T-cell (primary cell): ENCODE measurements at regions not wholly inside any gene's neighbourhood (a gene's known extent, or its start where the extent isn't known, plus 50 kb on each side); places are given as distances from the start of the nearest gene placed in this dataset.

ENCODE experiments used
- ATAC-seq, 4 experiments: fragments of 200-7000 bp in 3 of 4; fragments of 150-1000 bp in 1 of 4; cut with Tn5 transposase; replicated peaks in 1 of 4; 1 replicate in 3 of 4; 2 replicates in 1 of 4; pipeline ENCODE4 v1.10.0; 2021; ENCODE audit warnings: moderate library complexity in 3 of 4, mild to moderate bottlenecking in 2 of 4, moderate number of reproducible peaks in 1 of 4
- CTCF ChIA-PET, 2 donors: fragments of 300-600 bp; sonication (Branson Sonifier 250); formaldehyde crosslinking; loops; one replicate each; lab custom pipeline; 2022; ENCODE audit warnings: antibody characterized with exemption in 2 of 2; lab: Charles Lee
- POLR2A ChIA-PET, 2 donors: fragments of 300-600 bp; sonication (Branson Sonifier 250); formaldehyde crosslinking; loops; one replicate each; lab custom pipeline; 2022; ENCODE audit warnings: antibody characterized with exemption in 2 of 2; lab: Charles Lee
- DNase-seq, 35 experiments: peaks; one replicate each; pipeline versions ENCODE4 v3.0.0 to v3.0.0-alpha.2; 2013 to 2023
- H3K27ac ChIP-seq: one replicate; pipeline ENCODE4 v1.5.1; 2013; ENCODE audit warnings: low read length
- H3K27me3 ChIP-seq, 2 experiments: replicated peaks in 1 of 2; 1 replicate in 1 of 2; 2 replicates in 1 of 2; pipeline versions ENCODE4 v1.6.1 to v1.7.0; 2013; ENCODE audit warnings: low read length in 1 of 2, mixed read lengths in 1 of 2; ENCODE audit not compliant: control insufficient read depth in 2 of 2, insufficient read depth in 2 of 2; ENCODE audit errors: extremely low read depth in 1 of 2
- H3K36me3 ChIP-seq, 2 donors: 1 replicate in 1 of 2; 2 replicates in 1 of 2; pipeline versions ENCODE4 v1.6.1 to v1.7.0; 2013; ENCODE audit warnings: low read length in 1 of 2; ENCODE audit not compliant: control insufficient read depth in 2 of 2, insufficient read depth in 1 of 2; ENCODE audit errors: extremely low read depth in 1 of 2
- H3K4me1 ChIP-seq, 2 experiments: 1 replicate in 1 of 2; 2 replicates in 1 of 2; pipeline versions ENCODE4 v1.6.1 to v1.7.0; 2013; ENCODE audit warnings: low read length in 2 of 2, mixed read lengths in 1 of 2; ENCODE audit not compliant: insufficient read depth in 2 of 2, control insufficient read depth in 1 of 2; ENCODE audit errors: extremely low read depth in 1 of 2
- H3K4me3 ChIP-seq, 2 donors: 1 replicate in 1 of 2; 2 replicates in 1 of 2; pipeline versions ENCODE4 v1.5.1 to v1.7.0; 2013; ENCODE audit warnings: mild to moderate bottlenecking in 2 of 2, low read length in 1 of 2, moderate library complexity in 1 of 2; ENCODE audit not compliant: control insufficient read depth in 1 of 2; ENCODE audit errors: extremely low read depth in 1 of 2
- H3K9me3 ChIP-seq: 2 replicates; pipeline ENCODE4 v1.7.0; 2013
- H3K27ac Mint-ChIP-seq, 2 donors: one replicate each; pipeline ENCODE4 v1.8.0; 2020 to 2021; ENCODE audit warnings: mild to moderate bottlenecking in 2 of 2, mixed read lengths in 2 of 2
- H3K27me3 Mint-ChIP-seq, 2 donors: one replicate each; pipeline ENCODE4 v1.8.0; 2021 to 2022; ENCODE audit warnings: mixed read lengths in 2 of 2
- H3K36me3 Mint-ChIP-seq: one replicate; pipeline ENCODE4 v1.8.0; 2021; ENCODE audit warnings: mixed read lengths
- H3K4me1 Mint-ChIP-seq, 3 donors: one replicate each; pipeline ENCODE4 v1.8.0; 2020 to 2022; ENCODE audit warnings: mixed read lengths in 3 of 3, mild to moderate bottlenecking in 1 of 3
- H3K4me3 Mint-ChIP-seq, 3 donors: one replicate each; pipeline ENCODE4 v1.8.0; 2020 to 2022; ENCODE audit warnings: mild to moderate bottlenecking in 3 of 3, mixed read lengths in 3 of 3, moderate library complexity in 3 of 3
- H3K9me3 Mint-ChIP-seq, 3 donors: one replicate each; pipeline ENCODE4 v1.8.0; 2020 to 2022; ENCODE audit warnings: mixed read lengths in 3 of 3
- WGBS: methylation state at CpG from one replicate; pipeline ENCODE4 v1.1.5; 2013; ENCODE audit warnings: missing lambda C conversion rate; ENCODE audit not compliant: insufficient coverage; 5-methylcytosine and 5-hydroxymethylcytosine counted together

DNA sequence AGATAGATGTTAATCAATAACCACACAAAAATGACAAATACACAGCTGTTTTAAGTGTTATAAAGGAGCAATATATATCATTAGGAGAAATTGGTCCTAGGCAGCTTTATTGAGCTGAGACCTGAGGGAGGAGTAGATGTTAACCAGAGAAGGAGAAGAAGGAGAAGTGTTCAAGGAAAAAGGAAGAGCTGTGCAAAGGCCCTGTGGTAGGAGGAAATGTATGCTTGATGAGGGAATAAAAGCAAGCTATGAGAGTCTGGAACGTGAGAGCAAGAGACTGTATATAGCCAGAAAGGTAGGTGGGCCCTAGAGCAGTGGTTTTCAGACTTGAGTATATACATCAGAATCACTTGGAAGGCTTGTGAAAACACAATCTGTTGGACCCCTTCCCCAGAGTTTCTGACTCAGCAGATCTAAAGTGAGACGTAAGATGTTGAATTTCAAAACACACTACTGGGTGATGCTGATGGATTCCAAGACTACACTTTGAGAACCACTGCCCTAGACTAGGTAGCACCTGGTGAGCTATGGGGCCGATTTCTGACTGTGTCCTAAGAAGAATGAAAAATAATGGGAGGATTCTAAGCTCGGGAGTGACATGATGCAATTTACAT, 342.3 kb upstream of the ADAMTS9 start:
- H3K9me3 ChIP-seq = peaks cover 2% of the 10 kb centered on the region
- POLR2A ChIA-PET = no interaction called here
- H3K27me3 ChIP-seq = no peaks in the 10 kb centered on the region
- Mint-ChIP-seq H3K4me3 (no peak overlapping the region), H3K4me1 (no peaks in the 10 kb centered on the region), H3K9me3 (peaks cover 6 to 27% (median 19%) of the 10 kb centered on the region in 3 donors), H3K36me3 (no peaks in the 10 kb centered on the region), H3K27me3 (no peaks in the 10 kb centered on the region), H3K27ac (no peak overlapping the region)
- CTCF ChIA-PET = interaction anchor here in 1 of 2 donors (0.7 kb wide), 1 partner anchor 132 kb away, joined by 3 read pairs; no protein-coding TSS in a partner anchor
- ATAC-seq (no peak), DNase-seq (no peak)
- H3K36me3 ChIP-seq = no peaks in the 10 kb centered on the region
- no peak overlapping the region for H3K27ac ChIP-seq
- H3K4me1 ChIP-seq = no peaks in the 10 kb centered on the region
- WGBS = 72% methylated on average over 4 of the region's 4 CpGs
- no peak overlapping the region for H3K4me3 ChIP-seq

GRCh38 chr3:65029130-65029529, 341.3 kb upstream of the ADAMTS9 start:
- no peak for ATAC-seq
- CTCF ChIA-PET = no interaction called here
- H3K4me3 Mint-ChIP-seq = no peak overlapping the region

DNA sequence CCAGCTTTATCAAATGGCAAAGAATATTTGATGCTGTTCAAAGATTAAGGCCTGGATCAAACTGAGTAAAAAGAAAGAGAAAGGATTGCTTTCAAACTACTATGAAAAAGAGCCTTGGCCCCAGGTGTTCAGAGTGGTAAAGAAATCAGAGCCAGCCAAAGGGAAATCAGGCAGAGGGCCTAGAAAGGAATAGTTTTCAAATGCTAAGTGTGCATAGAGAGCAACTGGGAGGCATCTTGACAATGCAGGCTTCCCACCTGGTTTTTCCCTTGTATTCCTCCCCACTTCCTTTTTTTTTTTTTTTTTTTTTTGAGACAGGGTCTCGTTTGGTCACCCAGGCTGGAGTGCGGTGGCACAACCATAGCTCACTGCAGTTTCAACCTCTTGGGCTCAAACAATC, 340.2 kb upstream of the ADAMTS9 start:
- ChIA-PET POLR2A (no interaction called here), CTCF (no interaction called here)
- H3K4me3 Mint-ChIP-seq = no peak overlapping the region
- H3K4me3 ChIP-seq = no peak overlapping the region
- no peak for ATAC-seq
- H3K4me1 Mint-ChIP-seq = no peaks in the 10 kb centered on the region
- H3K27me3 Mint-ChIP-seq = peaks cover 0 to 3% of the 10 kb centered on the region in 2 donors
- WGBS = no CpG with 5 or more reads among the region's 2 CpGs
- no peak overlapping the region for H3K27ac Mint-ChIP-seq
- no peaks in the 10 kb centered on the region for H3K27me3 ChIP-seq
- H3K27ac ChIP-seq = no peak overlapping the region
- no peaks in the 10 kb centered on the region for H3K36me3 Mint-ChIP-seq
- H3K4me1 ChIP-seq = no peaks in the 10 kb centered on the region
- H3K9me3 Mint-ChIP-seq = peaks cover 6 to 31% (median 19%) of the 10 kb centered on the region in 3 donors
- no peaks in the 10 kb centered on the region for H3K36me3 ChIP-seq
- no peak for DNase-seq
- peaks cover 2% of the 10 kb centered on the region for H3K9me3 ChIP-seq

More at GRCh38 chr3:65029130-65029529, 341.3 kb upstream of the ADAMTS9 start:
- WGBS = no CpG with 5 or more reads among the region's 2 CpGs
- DNase-seq = no peak
- Mint-ChIP-seq H3K4me1 (no peaks in the 10 kb centered on the region), H3K36me3 (no peaks in the 10 kb centered on the region), H3K9me3 (peaks cover 6 to 27% (median 19%) of the 10 kb centered on the region in 3 donors), H3K27ac (no peak overlapping the region), H3K27me3 (no peaks in the 10 kb centered on the region)
- H3K9me3 ChIP-seq = peaks cover 2% of the 10 kb centered on the region
- H3K4me1 ChIP-seq = no peaks in the 10 kb centered on the region
- no peak overlapping the region for H3K27ac ChIP-seq
- POLR2A ChIA-PET = no interaction called here
- no peaks in the 10 kb centered on the region for H3K27me3 ChIP-seq
- no peaks in the 10 kb centered on the region for H3K36me3 ChIP-seq
- H3K4me3 ChIP-seq = no peak overlapping the region

DNA sequence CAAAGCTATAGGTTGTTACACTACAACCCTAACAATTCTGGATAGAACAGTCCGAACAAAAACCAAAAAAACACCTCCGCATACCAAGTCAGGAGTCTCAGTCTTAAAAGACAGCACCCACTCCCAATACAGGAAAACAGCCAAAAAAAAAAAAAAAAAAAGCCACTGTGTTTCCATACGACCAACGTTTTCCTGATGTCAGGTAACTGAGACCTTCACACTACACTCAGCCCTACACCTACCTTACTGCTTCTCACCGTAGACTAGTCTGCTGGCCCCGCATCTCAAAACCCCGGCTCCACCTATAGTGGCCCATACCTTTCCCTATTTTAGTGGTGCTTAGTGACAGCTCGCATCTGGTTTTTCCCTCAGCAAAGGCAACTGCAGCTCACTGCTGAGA, 339.5 kb upstream of the ADAMTS9 start:
- POLR2A ChIA-PET = no interaction called here
- Histone ChIP-seq H3K9me3 (peaks cover 2% of the 10 kb centered on the region), H3K27ac (no peak overlapping the region), H3K36me3 (no peaks in the 10 kb centered on the region), H3K27me3 (no peaks in the 10 kb centered on the region), H3K4me1 (no peaks in the 10 kb centered on the region), H3K4me3 (no peak overlapping the region)
- Mint-ChIP-seq H3K9me3 (peaks cover 6 to 35% (median 15%) of the 10 kb centered on the region in 3 donors), H3K4me3 (no peak overlapping the region), H3K4me1 (no peaks in the 10 kb centered on the region), H3K36me3 (no peaks in the 10 kb centered on the region), H3K27ac (no peak overlapping the region), H3K27me3 (peaks cover 0 to 3% of the 10 kb centered on the region in 2 donors)
- CTCF ChIA-PET = interaction anchor here in 1 of 2 donors (0.6 kb wide), 1 partner anchor 216 kb away, joined by 7 read pairs; no protein-coding TSS in a partner anchor
- 78% methylated on average over 6 of the region's 8 CpGs for WGBS
- no peak for DNase-seq
- ATAC-seq = no peak

DNA sequence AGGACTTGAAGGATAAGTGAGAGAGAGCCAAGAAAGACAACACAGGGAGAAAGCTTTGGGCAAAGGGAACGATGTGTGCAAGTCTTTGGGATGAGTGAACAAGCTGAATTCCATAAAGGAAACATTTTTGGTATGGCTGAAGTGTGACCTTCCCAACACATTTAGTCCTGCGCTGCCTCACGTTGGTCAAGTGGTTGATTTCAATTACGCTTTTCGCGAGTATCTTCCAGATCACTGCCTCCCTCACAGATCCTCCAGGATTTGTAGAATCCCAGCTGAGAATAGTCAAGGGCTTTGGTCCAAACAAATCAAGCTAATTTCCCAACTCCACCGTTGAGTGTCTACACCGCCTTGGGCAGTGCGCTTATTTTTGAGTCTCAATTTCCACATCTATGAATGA, 338.4 kb upstream of the ADAMTS9 start:
- Mint-ChIP-seq H3K4me3 (no peak overlapping the region), H3K4me1 (no peaks in the 10 kb centered on the region), H3K36me3 (no peaks in the 10 kb centered on the region), H3K9me3 (peaks cover 6 to 34% (median 15%) of the 10 kb centered on the region in 3 donors), H3K27me3 (peaks cover 0 to 3% of the 10 kb centered on the region in 2 donors), H3K27ac (no peak overlapping the region)
- H3K27me3 ChIP-seq = no peaks in the 10 kb centered on the region
- ATAC-seq (no peak), DNase-seq (no peak)
- no peaks in the 10 kb centered on the region for H3K4me1 ChIP-seq
- no peaks in the 10 kb centered on the region for H3K36me3 ChIP-seq
- POLR2A ChIA-PET = no interaction called here
- CTCF ChIA-PET = no interaction called here
- peaks cover 2% of the 10 kb centered on the region for H3K9me3 ChIP-seq
- no peak overlapping the region for H3K4me3 ChIP-seq
- no peak overlapping the region for H3K27ac ChIP-seq
- WGBS = 94% methylated on average over 5 of the region's 9 CpGs

- H3K4me3 Mint-ChIP-seq = no peak overlapping the region
- H3K27ac Mint-ChIP-seq = no peak overlapping the region
- POLR2A ChIA-PET = no interaction called here
These were observed 336.3 kb upstream of the ADAMTS9 start for GRCh38 chr3:65024148-65024547.

More at GRCh38 chr3:65024148-65024547, 336.3 kb upstream of the ADAMTS9 start:
- Histone ChIP-seq H3K27me3 (no peaks in the 10 kb centered on the region), H3K27ac (no peak overlapping the region), H3K36me3 (no peaks in the 10 kb centered on the region), H3K9me3 (peaks cover 2% of the 10 kb centered on the region), H3K4me1 (no peaks in the 10 kb centered on the region), H3K4me3 (no peak overlapping the region)
- no peaks in the 10 kb centered on the region for H3K4me1 Mint-ChIP-seq
- 74% methylated on average over 4 of the region's 7 CpGs for WGBS
- no peaks in the 10 kb centered on the region for H3K36me3 Mint-ChIP-seq
- CTCF ChIA-PET = no interaction called here
- DNase-seq (no peak), ATAC-seq (no peak)
- H3K9me3 Mint-ChIP-seq = peaks cover 0 to 18% (median 5%) of the 10 kb centered on the region in 3 donors
- peaks cover 0 to 3% of the 10 kb centered on the region in 2 donors for H3K27me3 Mint-ChIP-seq
